Esophagus squamous epithelium (tissue), 4 donors: ENCODE measurements at regions not wholly inside any gene's neighbourhood (a gene's known extent, or its start where the extent isn't known, plus 50 kb on each side); places are given as distances from the start of the nearest gene placed in this dataset.

Experiments
- CTCF ChIP-seq, 6 experiments: fragments of 450-650 bp in 4 of 6; fragments of 200-600 bp in 2 of 6; sonication (generic) in 2 of 6; IDR thresholded peaks; one replicate each; pipeline ENCODE4 v1.5.1; 2016 to 2019; ENCODE audit warnings: antibody characterized with exemption in 6 of 6, mild to moderate bottlenecking in 4 of 6, moderate library complexity in 4 of 6
- POLR2A ChIP-seq, 4 donors: fragments of 450-650 bp; IDR thresholded peaks; one replicate each; pipeline ENCODE4 v1.6.1; 2017; ENCODE audit warnings: antibody characterized with exemption in 4 of 4, mild to moderate bottlenecking in 4 of 4, moderate library complexity in 3 of 4

- TF ChIP-seq CTCF (IDR thresholded peaks at IDR 0.05) (no peak), POLR2A (IDR thresholded peaks at IDR 0.05) (no peak)
These were observed 569.6 kb upstream of the ROBO2 start for GRCh38 chr3:76470285-76470684.
